Left lung (tissue), 4 donors: ENCODE measurements at regions not wholly inside any gene's neighbourhood (a gene's known extent, or its start where the extent isn't known, plus 50 kb on each side); places are given as distances from the start of the nearest gene placed in this dataset.

ENCODE experiments used
- ATAC-seq: fragments of 200-7000 bp; cut with Tn5 transposase; one replicate; pipeline ENCODE4 v1.9.1; 2020; ENCODE audit warnings: moderate library complexity
- DNase-seq, 4 donors: peaks; one replicate each; pipeline ENCODE4 v3.0.0-alpha.2; 2013 to 2020
- H3K27ac ChIP-seq, 2 donors: fragments of 200-600 bp; sonication (generic) in 1 of 2; one replicate each; pipeline versions ENCODE4 v1.5.0 to v1.8.0; 2020 to 2021
- H3K27me3 ChIP-seq, 2 donors: fragments of 200-600 bp; sonication (generic) in 1 of 2; one replicate each; pipeline versions ENCODE4 v1.5.0 to v1.8.0; 2020 to 2021
- H3K36me3 ChIP-seq, 2 donors: fragments of 200-600 bp; sonication (generic) in 1 of 2; one replicate each; pipeline versions ENCODE4 v1.5.0 to v1.8.0; 2020 to 2021
- H3K4me1 ChIP-seq, 2 donors: fragments of 200-600 bp; one replicate each; pipeline ENCODE4 v1.8.0; 2021
- H3K4me3 ChIP-seq, 2 donors: fragments of 200-600 bp; sonication (generic) in 1 of 2; one replicate each; pipeline versions ENCODE4 v1.5.0 to v1.8.0; 2020 to 2021; ENCODE audit warnings: mild to moderate bottlenecking in 1 of 2
- H3K9me3 ChIP-seq, 2 donors: fragments of 200-600 bp; sonication (generic) in 1 of 2; one replicate each; pipeline versions ENCODE4 v1.5.0 to v1.8.0; 2020 to 2021
- CTCF ChIP-seq, 2 donors: fragments of 200-600 bp; sonication (generic) in 1 of 2; IDR thresholded peaks; one replicate each; pipeline versions ENCODE4 v1.5.0 to v1.8.0; 2021; ENCODE audit warnings: antibody characterized with exemption in 2 of 2
- intact Hi-C, 2 donors: fragments of 100-400 bp; cut with DNase I; formaldehyde crosslinking; loops; one replicate each; pipeline versions ENCODE4 v1.11.2 to v1.14.2; 2022
- donor health status: DM: no; HTN: yes; CAD: no.
- donor health status: DM: no; HTN: no; CAD: no.

DNA sequence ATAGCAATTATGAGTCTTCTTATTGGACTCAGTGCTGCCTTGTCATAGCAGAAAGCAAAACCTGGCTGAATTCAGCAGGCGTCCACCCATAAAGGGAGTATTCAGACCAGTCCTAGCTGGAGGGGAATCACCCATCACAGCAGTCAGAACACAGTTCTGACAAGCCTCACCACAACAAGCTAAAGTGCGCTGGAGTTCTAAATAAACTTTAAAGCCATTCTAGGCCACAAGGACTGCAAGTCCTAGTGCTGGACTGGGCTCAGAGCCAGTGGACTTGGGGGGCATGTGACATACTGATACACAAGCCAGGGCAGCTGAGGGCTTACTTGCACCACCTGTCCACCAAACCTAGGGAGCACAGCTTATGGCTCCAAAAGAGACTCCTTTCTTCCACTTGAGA lies 115.3 kb upstream of the PCSK5 start:
- ATAC-seq (no peak), DNase-seq (no peak)
- intact Hi-C loops = no loop called here
- Histone ChIP-seq H3K4me1 (no peaks in the 10 kb centered on the region), H3K4me3 (no peak overlapping the region), H3K27me3 (no peaks in the 10 kb centered on the region), H3K27ac (no peak overlapping the region), H3K9me3 (peaks cover 0 to 4% of the 10 kb centered on the region in 2 donors), H3K36me3 (no peaks in the 10 kb centered on the region)
- no peak for TF ChIP-seq CTCF (IDR thresholded peaks at IDR 0.05)

DNA sequence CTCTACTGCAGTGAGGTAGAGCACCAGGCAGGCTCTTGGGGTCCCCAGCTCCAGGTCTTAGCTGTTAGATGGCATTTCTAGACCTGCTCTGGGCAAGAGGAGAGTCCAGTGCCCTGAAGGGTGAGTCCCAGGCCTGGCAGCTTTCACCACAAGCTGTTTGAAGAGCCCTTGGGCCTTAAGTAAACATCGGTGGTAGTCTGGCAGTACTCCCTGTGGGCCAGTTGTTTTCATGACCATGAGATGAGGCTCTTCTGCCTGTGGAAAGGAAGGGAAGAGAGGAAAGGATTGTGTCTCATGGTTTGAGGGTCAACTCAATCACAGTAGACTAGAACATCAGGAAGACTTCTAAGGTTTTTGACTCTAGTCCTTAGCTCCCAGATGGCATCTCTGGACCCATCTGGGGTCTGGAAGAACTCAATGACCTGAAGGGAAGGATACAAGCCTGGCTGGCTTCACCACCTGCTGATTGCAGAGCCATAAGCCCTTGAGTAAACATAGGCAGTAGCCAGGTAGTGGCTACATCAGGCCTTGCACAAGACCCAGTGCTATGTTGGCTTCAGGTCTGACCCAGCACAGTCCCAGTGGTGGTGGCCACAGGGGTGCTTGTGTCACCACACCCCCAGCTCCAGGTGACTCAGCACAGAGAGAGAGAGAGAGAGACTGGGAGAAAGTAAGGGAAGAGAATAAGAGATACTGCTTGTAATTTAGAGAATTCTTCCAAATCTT lies 114.3 kb upstream of the PCSK5 start:
- peak; percentile 41 for ATAC-seq
- no peak overlapping the region for H3K4me3 ChIP-seq
- DNase-seq = no peak
- no peak for TF ChIP-seq CTCF (IDR thresholded peaks at IDR 0.05)
- no peak overlapping the region for H3K27ac ChIP-seq
- no peaks in the 10 kb centered on the region for H3K36me3 ChIP-seq
- peaks cover 0 to 4% of the 10 kb centered on the region in 2 donors for H3K9me3 ChIP-seq
- no peaks in the 10 kb centered on the region for H3K27me3 ChIP-seq
- H3K4me1 ChIP-seq = no peaks in the 10 kb centered on the region
- intact Hi-C loops = no loop called here

- Histone ChIP-seq H3K9me3 (no peaks in the 10 kb centered on the region), H3K36me3 (no peaks in the 10 kb centered on the region), H3K4me3 (no peak overlapping the region), H3K27me3 (no peaks in the 10 kb centered on the region), H3K4me1 (no peaks in the 10 kb centered on the region), H3K27ac (no peak overlapping the region)
- TF ChIP-seq CTCF (IDR thresholded peaks at IDR 0.05) = no peak
- intact Hi-C loops = no loop called here
- ATAC-seq (no peak), DNase-seq (no peak)
These were observed 110.3 kb upstream of the PCSK5 start for GRCh38 chr9:75780185-75780584.

DNA sequence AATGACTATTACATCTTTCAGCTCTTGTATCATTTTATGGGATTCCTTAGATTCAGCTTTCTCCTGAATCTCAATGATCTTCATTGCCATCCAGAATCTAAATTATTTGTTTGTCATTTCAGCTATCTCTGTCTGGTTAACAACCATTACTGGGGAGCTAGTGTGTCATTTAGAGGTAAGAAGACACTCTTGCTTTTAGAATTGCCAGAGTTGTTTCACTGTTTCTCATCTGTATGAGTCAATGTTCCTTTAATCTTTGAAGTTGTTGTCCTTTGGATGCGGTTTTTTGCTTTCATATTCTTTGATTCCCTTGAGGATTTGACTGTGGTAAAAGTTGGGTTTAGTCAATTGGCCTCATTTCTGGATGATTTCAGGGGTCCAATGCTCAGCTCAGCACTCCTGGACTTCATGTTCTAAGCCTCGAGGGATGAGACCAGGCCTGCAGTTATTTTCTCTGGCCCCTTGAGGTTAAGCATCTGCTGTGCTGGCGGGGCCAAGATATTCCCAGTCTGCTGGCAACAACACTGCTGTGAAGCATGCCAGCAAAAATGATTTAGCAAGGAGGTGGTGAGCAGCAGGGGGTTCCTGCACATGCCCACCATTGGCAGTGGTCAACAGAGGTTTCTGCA lies 102.4 kb upstream of the PCSK5 start:
- intact Hi-C loops = no loop called here
- ATAC-seq = no peak
- no peak for TF ChIP-seq CTCF (IDR thresholded peaks at IDR 0.05)

DNA sequence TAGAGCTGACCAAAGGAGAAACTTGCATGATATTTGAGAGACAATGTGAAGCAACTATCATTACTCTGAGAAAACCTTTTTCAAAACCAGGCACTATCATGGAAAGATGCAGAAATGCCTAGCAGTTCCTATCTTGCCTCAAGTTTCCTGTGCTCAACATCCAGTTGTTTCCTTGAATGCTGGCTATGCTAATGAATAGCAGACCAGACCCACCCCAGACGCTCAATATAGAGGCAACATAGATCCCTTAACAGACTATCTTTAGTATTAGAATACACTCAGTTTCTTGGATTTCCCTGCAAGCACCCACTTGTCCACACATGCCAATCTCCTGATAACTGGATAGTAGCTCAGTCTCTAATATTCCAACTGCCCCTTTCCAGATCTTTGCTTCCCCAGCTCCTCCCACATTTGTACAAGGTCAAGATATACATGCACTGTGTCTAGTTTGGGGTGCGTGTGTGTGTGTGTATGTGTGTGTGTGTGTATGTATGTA lies 93.3 kb upstream of the PCSK5 start:
- Histone ChIP-seq H3K27ac (no peak overlapping the region), H3K36me3 (no peaks in the 10 kb centered on the region), H3K9me3 (no peaks in the 10 kb centered on the region), H3K4me1 (no peaks in the 10 kb centered on the region), H3K27me3 (no peaks in the 10 kb centered on the region), H3K4me3 (no peak overlapping the region)
- no peak for TF ChIP-seq CTCF (IDR thresholded peaks at IDR 0.05)
- ATAC-seq (no peak), DNase-seq (no peak)
- intact Hi-C loops = no loop called here

More for the DNA sequence above, 102.4 kb upstream of the PCSK5 start:
- no peaks in the 10 kb centered on the region for H3K9me3 ChIP-seq
- H3K36me3 ChIP-seq = no peaks in the 10 kb centered on the region
- H3K27me3 ChIP-seq = no peaks in the 10 kb centered on the region
- no peak for DNase-seq
- no peak overlapping the region for H3K4me3 ChIP-seq
- no peak overlapping the region for H3K27ac ChIP-seq
- H3K4me1 ChIP-seq = no peaks in the 10 kb centered on the region
